ENCODE measurements at regions not wholly inside any gene's neighbourhood (a gene's known extent, or its start where the extent isn't known, plus 50 kb on each side); places are given as distances from the start of the nearest gene placed in this dataset.
"Not testable (repeated sequence)": the region's sequence is repeated elsewhere in the genome, so short reads cannot be mapped to it uniquely, and the experiment has no call there.

DNA sequence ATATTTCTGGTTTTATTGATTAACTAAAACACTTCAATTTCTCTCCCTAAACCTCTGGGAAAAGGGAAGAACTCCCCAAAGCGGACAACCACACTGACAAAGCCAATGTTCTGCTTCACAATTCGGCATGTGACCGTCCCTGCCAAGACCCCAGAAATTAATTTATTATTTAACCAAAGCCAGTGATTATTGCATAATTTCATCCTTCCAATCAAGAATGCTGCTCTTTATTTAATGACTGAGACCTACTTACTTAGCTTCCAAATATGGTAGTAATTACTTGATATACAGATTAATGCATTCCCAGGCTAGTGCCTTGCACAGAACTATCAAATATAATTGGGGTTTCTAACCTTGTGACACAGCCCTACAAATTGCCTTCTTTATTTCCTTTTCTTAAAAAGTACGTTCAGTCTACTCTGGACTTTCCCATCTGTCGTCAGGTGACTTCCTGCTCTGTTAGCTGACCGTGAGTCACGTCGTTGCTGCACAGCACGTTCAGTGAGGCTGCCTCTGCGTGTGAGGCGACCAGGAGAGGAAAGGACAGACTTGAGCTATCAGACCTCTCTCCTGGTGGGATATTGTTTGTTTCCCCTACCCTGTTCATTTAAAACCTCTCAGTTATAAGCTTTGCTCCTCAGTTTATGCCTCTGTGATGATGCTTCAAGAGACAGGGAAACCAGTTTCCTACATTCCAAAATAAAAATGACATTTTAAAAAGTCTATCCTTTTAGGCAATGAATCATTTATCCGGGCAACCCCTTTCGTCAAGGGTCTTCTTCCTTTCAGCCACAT is 55.7 kb upstream of the TNFAIP3 start:
- Histone ChIP-seq H3K27me3 (ENCODE audit: control insufficient read depth, insufficient read depth, low read length) (no peaks in the 10 kb centered on the region), H3K27ac (ENCODE audit: low read length) (no peak overlapping the region), H3K4me3 (ENCODE audit: low read length) (no peak overlapping the region), H3K4me1 (ENCODE audit: control insufficient read depth, insufficient read depth, low read length) (peaks cover 2% of the 10 kb centered on the region; the same call in 1 of the 2 replicates), H3K36me3 (ENCODE audit: control insufficient read depth, insufficient read depth, low read length) (no peaks in the 10 kb centered on the region), H3K9me3 (ENCODE audit: control insufficient read depth, insufficient read depth, low read length) (no peaks in the 10 kb centered on the region)
- no CpG with 5 or more reads among the region's 13 CpGs for WGBS (ENCODE audit: insufficient coverage, insufficient read length)
- DNase-seq (ENCODE audit: low read depth, low spot score), result no peak

GRCh38 chr6:137811916-137812553 is 55.0 kb upstream of the TNFAIP3 start:
- H3K9me3 ChIP-seq (ENCODE audit: control insufficient read depth, insufficient read depth, low read length), result no peaks in the 10 kb centered on the region
- peaks cover 2% of the 10 kb centered on the region; the same call in 1 of the 2 replicates for H3K4me1 ChIP-seq (ENCODE audit: control insufficient read depth, insufficient read depth, low read length)
- H3K36me3 ChIP-seq (ENCODE audit: control insufficient read depth, insufficient read depth, low read length), result no peaks in the 10 kb centered on the region
- no peak for DNase-seq (ENCODE audit: low read depth, low spot score)
- H3K4me3 ChIP-seq (ENCODE audit: low read length), result no peak overlapping the region
- no peak overlapping the region for H3K27ac ChIP-seq (ENCODE audit: low read length)
- H3K27me3 ChIP-seq (ENCODE audit: control insufficient read depth, insufficient read depth, low read length), result no peaks in the 10 kb centered on the region
- WGBS (ENCODE audit: insufficient coverage, insufficient read length), result no CpG with 5 or more reads among the region's 6 CpGs

GRCh38 chr6:137813308-137813970 is 53.6 kb upstream of the TNFAIP3 start:
- Histone ChIP-seq H3K4me3 (ENCODE audit: low read length) (no peak overlapping the region), H3K4me1 (ENCODE audit: control insufficient read depth, insufficient read depth, low read length) (peaks cover 2% of the 10 kb centered on the region; the same call in 1 of the 2 replicates), H3K27ac (ENCODE audit: low read length) (no peak overlapping the region), H3K36me3 (ENCODE audit: control insufficient read depth, insufficient read depth, low read length) (no peaks in the 10 kb centered on the region), H3K9me3 (ENCODE audit: control insufficient read depth, insufficient read depth, low read length) (no peaks in the 10 kb centered on the region), H3K27me3 (ENCODE audit: control insufficient read depth, insufficient read depth, low read length) (no peaks in the 10 kb centered on the region)
- no CpG with 5 or more reads among the region's 4 CpGs for WGBS (ENCODE audit: insufficient coverage, insufficient read length)
- DNase-seq (ENCODE audit: low read depth, low spot score), result no peak

GRCh38 chr6:137814030-137814429 is 53.0 kb upstream of the TNFAIP3 start:
- H3K36me3 ChIP-seq (ENCODE audit: control insufficient read depth, insufficient read depth, low read length); H3K27ac ChIP-seq (ENCODE audit: low read length); H3K4me3 ChIP-seq (ENCODE audit: low read length); DNase-seq (ENCODE audit: low read depth, low spot score); H3K9me3 ChIP-seq (ENCODE audit: control insufficient read depth, insufficient read depth, low read length); H3K4me1 ChIP-seq (ENCODE audit: control insufficient read depth, insufficient read depth, low read length); H3K27me3 ChIP-seq (ENCODE audit: control insufficient read depth, insufficient read depth, low read length): not testable (repeated sequence)
- WGBS (ENCODE audit: insufficient coverage, insufficient read length), result no CpG with 5 or more reads among the region's 3 CpGs

GRCh38 chr6:137815692-137816091 is 51.4 kb upstream of the TNFAIP3 start:
- Histone ChIP-seq H3K4me3 (ENCODE audit: low read length) (no peak overlapping the region), H3K36me3 (ENCODE audit: control insufficient read depth, insufficient read depth, low read length) (no peaks in the 10 kb centered on the region), H3K9me3 (ENCODE audit: control insufficient read depth, insufficient read depth, low read length) (no peaks in the 10 kb centered on the region), H3K4me1 (ENCODE audit: control insufficient read depth, insufficient read depth, low read length) (no peaks in the 10 kb centered on the region), H3K27ac (ENCODE audit: low read length) (no peak overlapping the region), H3K27me3 (ENCODE audit: control insufficient read depth, insufficient read depth, low read length) (no peaks in the 10 kb centered on the region)
- whole genome bisulfite sequencing (ENCODE audit: insufficient coverage, insufficient read length), result no CpG with 5 or more reads among the region's 1 CpG
- no peak for DNase-seq (ENCODE audit: low read depth, low spot score)

GRCh38 chr6:137816133-137816579 is 50.9 kb upstream of the TNFAIP3 start:
- no peak overlapping the region for H3K4me3 ChIP-seq (ENCODE audit: low read length)

DNA sequence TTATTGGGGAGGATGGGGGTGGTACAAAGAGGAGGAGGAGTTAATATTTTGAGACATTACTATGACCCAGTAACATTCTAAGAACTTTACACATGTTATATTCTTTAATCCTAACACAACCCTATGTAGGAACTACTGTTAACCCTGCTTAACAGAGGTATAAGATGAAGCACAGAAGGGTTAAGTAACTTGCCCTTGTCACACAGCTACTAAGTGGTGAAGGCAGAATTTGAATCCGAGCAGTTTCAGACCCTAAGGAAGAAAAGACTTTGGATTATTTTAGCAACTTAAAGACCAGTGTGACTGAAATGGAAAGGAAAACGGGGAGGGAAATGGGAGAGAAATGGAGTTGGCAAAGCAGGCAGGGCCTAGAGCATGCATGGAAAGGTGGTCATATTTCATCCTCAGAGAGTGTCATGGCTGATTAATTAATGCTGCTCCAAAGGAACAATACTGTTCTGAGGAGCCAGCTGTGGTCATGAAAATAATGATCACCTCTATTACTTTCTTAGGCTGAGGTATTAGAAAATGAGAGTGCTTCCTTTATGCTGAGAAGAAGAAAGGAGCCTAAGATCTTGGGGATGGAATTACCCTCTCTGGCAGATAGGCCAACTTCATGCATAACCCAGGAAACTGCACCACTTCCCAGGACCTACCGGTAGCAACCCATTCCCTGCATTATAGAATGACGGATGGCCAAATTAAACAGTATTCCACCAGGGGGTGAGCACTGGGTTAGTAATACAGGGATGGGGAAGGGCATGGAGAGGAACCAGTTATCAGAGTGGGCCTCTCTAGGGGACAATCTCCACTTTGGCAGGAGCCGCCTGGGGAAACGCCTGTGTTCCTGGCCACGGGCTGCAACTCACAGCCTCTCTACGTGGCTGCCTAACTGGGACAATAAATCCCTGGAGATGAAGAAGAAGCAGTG is 50.1 kb upstream of the TNFAIP3 start:
- no peaks in the 10 kb centered on the region for H3K36me3 ChIP-seq (ENCODE audit: control insufficient read depth, insufficient read depth, low read length)
- DNase-seq (ENCODE audit: low read depth, low spot score), result no peak
- no peaks in the 10 kb centered on the region for H3K4me1 ChIP-seq (ENCODE audit: control insufficient read depth, insufficient read depth, low read length)
- H3K27me3 ChIP-seq (ENCODE audit: control insufficient read depth, insufficient read depth, low read length), result no peaks in the 10 kb centered on the region
- H3K4me3 ChIP-seq (ENCODE audit: low read length), result no peak overlapping the region
- no peak overlapping the region for H3K27ac ChIP-seq (ENCODE audit: low read length)
- no peaks in the 10 kb centered on the region for H3K9me3 ChIP-seq (ENCODE audit: control insufficient read depth, insufficient read depth, low read length)
- no CpG with 5 or more reads among the region's 8 CpGs for WGBS (ENCODE audit: insufficient coverage, insufficient read length)

More at GRCh38 chr6:137816133-137816579, 50.9 kb upstream of the TNFAIP3 start:
- H3K4me1 ChIP-seq (ENCODE audit: control insufficient read depth, insufficient read depth, low read length), result no peaks in the 10 kb centered on the region
- whole genome bisulfite sequencing (ENCODE audit: insufficient coverage, insufficient read length), result no CpG with 5 or more reads among the region's 6 CpGs
- no peaks in the 10 kb centered on the region for H3K9me3 ChIP-seq (ENCODE audit: control insufficient read depth, insufficient read depth, low read length)
- H3K27me3 ChIP-seq (ENCODE audit: control insufficient read depth, insufficient read depth, low read length), result no peaks in the 10 kb centered on the region
- DNase-seq (ENCODE audit: low read depth, low spot score), result no peak
- H3K36me3 ChIP-seq (ENCODE audit: control insufficient read depth, insufficient read depth, low read length), result no peaks in the 10 kb centered on the region
- H3K27ac ChIP-seq (ENCODE audit: low read length), result no peak overlapping the region

Data from iPS DF 6.9 (cell line).